ENCODE measurements at regions not wholly inside any gene's neighbourhood (a gene's known extent, or its start where the extent isn't known, plus 50 kb on each side); places are given as distances from the start of the nearest gene placed in this dataset.

DNA sequence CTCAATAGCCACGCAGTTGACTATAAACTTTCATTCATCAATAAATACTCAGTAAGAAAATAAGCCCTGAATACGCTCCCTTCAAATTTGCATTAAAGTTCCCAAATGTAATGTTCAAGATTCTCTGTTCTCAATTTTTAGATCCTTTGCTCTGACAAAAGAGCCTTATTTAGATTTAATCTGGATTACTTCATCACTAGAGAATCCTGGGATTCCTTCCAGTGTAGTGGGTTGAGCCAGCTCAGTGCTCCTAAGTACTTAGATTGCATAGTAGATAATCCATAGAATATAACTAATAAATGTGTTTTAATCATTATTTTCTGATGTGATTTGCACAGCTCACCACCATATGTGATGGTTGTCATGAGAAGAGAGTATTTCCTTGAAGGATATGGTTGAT, 1286.2 kb downstream of the SUCLG1 start:
- H3K9me3 ChIP-seq (ENCODE audit: insufficient read depth, low read length): no peaks in the 10 kb centered on the region
- no peaks in the 10 kb centered on the region for H3K79me2 ChIP-seq (ENCODE audit: insufficient read depth, low read length)
- H3K4me2 ChIP-seq (ENCODE audit: low read depth, low read length, poor library complexity, severe bottlenecking): no peak overlapping the region
- TF ChIP-seq EZH2phosphoT487 (conservative IDR thresholded peaks at IDR 0.05; ENCODE audit: low read length) (no peak), CTCF (IDR thresholded peaks at IDR 0.05; ENCODE audit: insufficient read depth, low read length, poor library complexity, severe bottlenecking) (no peak)
- H3K27me3 ChIP-seq (ENCODE audit: low read length): no peaks in the 10 kb centered on the region
- H3F3A ChIP-seq (ENCODE audit: insufficient read depth): no peaks in the 10 kb centered on the region
- no peaks in the 10 kb centered on the region for H3K9me2 ChIP-seq (replicated peaks; ENCODE audit: insufficient read depth, low read length)
- H4K20me1 ChIP-seq (ENCODE audit: low read depth, low read length): no peaks in the 10 kb centered on the region
- no peak overlapping the region for H3K4me3 ChIP-seq (ENCODE audit: insufficient read depth, low read length, poor library complexity, severe bottlenecking)
- H3K36me3 ChIP-seq (ENCODE audit: low read length): no peaks in the 10 kb centered on the region
- H3K9ac ChIP-seq (ENCODE audit: low read length): no peak overlapping the region
- no peak overlapping the region for H2AFZ ChIP-seq (ENCODE audit: low read depth, low read length, severe bottlenecking)
- no peak overlapping the region for H3K27ac ChIP-seq (ENCODE audit: low read depth, low read length)

DNA sequence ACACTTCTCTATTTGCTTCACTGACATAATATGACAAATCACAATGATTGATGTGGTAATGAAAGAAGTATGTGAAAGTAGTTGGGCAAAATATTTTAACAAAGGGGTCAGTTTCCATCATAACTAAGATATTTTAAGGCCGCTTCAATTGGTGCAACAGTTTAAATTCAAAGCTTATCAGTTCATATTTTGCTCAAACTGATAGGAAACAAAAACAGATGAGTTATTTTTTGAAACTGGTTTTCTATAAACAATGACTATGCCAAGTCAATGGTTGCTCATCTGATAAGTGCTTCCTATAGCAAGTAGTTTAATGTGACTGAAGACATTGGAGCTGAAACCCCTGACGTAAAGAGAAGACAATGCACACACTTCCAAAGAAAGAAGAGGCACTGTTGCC, 1290.7 kb downstream of the SUCLG1 start:
- Histone ChIP-seq H3F3A (ENCODE audit: insufficient read depth) (no peaks in the 10 kb centered on the region), H3K4me3 (ENCODE audit: insufficient read depth, low read length, poor library complexity, severe bottlenecking) (no peak overlapping the region), H4K20me1 (ENCODE audit: low read depth, low read length) (no peaks in the 10 kb centered on the region), H3K9me2 (replicated peaks; ENCODE audit: insufficient read depth, low read length) (no peaks in the 10 kb centered on the region), H3K9ac (ENCODE audit: low read length) (no peak overlapping the region), H3K36me3 (ENCODE audit: low read length) (no peaks in the 10 kb centered on the region), H3K4me2 (ENCODE audit: low read depth, low read length, poor library complexity, severe bottlenecking) (no peak overlapping the region), H2AFZ (ENCODE audit: low read depth, low read length, severe bottlenecking) (no peak overlapping the region), H3K27ac (ENCODE audit: low read depth, low read length) (no peak overlapping the region), H3K27me3 (ENCODE audit: low read length) (no peaks in the 10 kb centered on the region), H3K79me2 (ENCODE audit: insufficient read depth, low read length) (no peaks in the 10 kb centered on the region), H3K9me3 (ENCODE audit: insufficient read depth, low read length) (no peaks in the 10 kb centered on the region)
- TF ChIP-seq EZH2phosphoT487 (conservative IDR thresholded peaks at IDR 0.05; ENCODE audit: low read length): no peak
- TF ChIP-seq CTCF (IDR thresholded peaks at IDR 0.05; ENCODE audit: insufficient read depth, low read length, poor library complexity, severe bottlenecking): no peak

DNA sequence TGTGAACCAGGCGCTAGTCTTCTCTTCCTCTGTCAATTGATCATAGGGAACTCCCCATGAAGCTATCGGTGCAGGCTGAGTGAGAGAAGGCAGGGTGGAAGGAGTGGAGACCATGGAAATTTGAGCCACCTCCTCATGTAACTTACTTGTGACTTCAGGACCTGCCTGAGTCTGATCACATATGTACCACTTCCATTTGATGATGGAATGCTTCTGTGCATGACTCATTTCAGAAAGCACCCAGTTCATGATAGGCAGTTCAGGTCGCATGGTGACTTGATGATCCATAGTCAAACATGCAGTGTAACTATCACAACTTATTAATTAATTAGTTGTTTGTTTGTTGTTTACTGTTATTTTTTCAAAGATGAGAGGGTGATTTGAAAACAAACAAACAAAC, 1296.7 kb downstream of the SUCLG1 start:
- H3F3A ChIP-seq (ENCODE audit: insufficient read depth): no peaks in the 10 kb centered on the region
- no peak overlapping the region for H3K4me2 ChIP-seq (ENCODE audit: low read depth, low read length, poor library complexity, severe bottlenecking)
- H3K9me3 ChIP-seq (ENCODE audit: insufficient read depth, low read length): no peaks in the 10 kb centered on the region
- H3K9ac ChIP-seq (ENCODE audit: low read length): no peak overlapping the region
- H3K9me2 ChIP-seq (replicated peaks; ENCODE audit: insufficient read depth, low read length): no peaks in the 10 kb centered on the region
- no peak for TF ChIP-seq EZH2phosphoT487 (conservative IDR thresholded peaks at IDR 0.05; ENCODE audit: low read length)
- no peak for TF ChIP-seq CTCF (IDR thresholded peaks at IDR 0.05; ENCODE audit: insufficient read depth, low read length, poor library complexity, severe bottlenecking)
- no peak overlapping the region for H3K4me3 ChIP-seq (ENCODE audit: insufficient read depth, low read length, poor library complexity, severe bottlenecking)
- H3K27me3 ChIP-seq (ENCODE audit: low read length): no peaks in the 10 kb centered on the region
- no peaks in the 10 kb centered on the region for H3K36me3 ChIP-seq (ENCODE audit: low read length)
- H2AFZ ChIP-seq (ENCODE audit: low read depth, low read length, severe bottlenecking): no peak overlapping the region
- no peaks in the 10 kb centered on the region for H4K20me1 ChIP-seq (ENCODE audit: low read depth, low read length)
- H3K27ac ChIP-seq (ENCODE audit: low read depth, low read length): no peak overlapping the region
- H3K79me2 ChIP-seq (ENCODE audit: insufficient read depth, low read length): no peaks in the 10 kb centered on the region

- no peaks in the 10 kb centered on the region for H3K79me2 ChIP-seq (ENCODE audit: insufficient read depth, low read length)
- H3K27me3 ChIP-seq (ENCODE audit: low read length): no peaks in the 10 kb centered on the region
- no peaks in the 10 kb centered on the region for H3K9me3 ChIP-seq (ENCODE audit: insufficient read depth, low read length)
- H3K9me2 ChIP-seq (replicated peaks; ENCODE audit: insufficient read depth, low read length): no peaks in the 10 kb centered on the region
- no peaks in the 10 kb centered on the region for H4K20me1 ChIP-seq (ENCODE audit: low read depth, low read length)
- H3K4me3 ChIP-seq (ENCODE audit: insufficient read depth, low read length, poor library complexity, severe bottlenecking): no peak overlapping the region
- no peak overlapping the region for H3K4me2 ChIP-seq (ENCODE audit: low read depth, low read length, poor library complexity, severe bottlenecking)
- no peaks in the 10 kb centered on the region for H3K36me3 ChIP-seq (ENCODE audit: low read length)
- no peak overlapping the region for H3K27ac ChIP-seq (ENCODE audit: low read depth, low read length)
- TF ChIP-seq CTCF (IDR thresholded peaks at IDR 0.05; ENCODE audit: insufficient read depth, low read length, poor library complexity, severe bottlenecking) (no peak), EZH2phosphoT487 (conservative IDR thresholded peaks at IDR 0.05; ENCODE audit: low read length) (no peak)
- no peak overlapping the region for H2AFZ ChIP-seq (ENCODE audit: low read depth, low read length, severe bottlenecking)
- no peaks in the 10 kb centered on the region for H3F3A ChIP-seq (ENCODE audit: insufficient read depth)
- H3K9ac ChIP-seq (ENCODE audit: low read length): no peak overlapping the region
Observed at GRCh38 chr2:83160571-83160970, 1298.5 kb downstream of the SUCLG1 start.

Measured in SU-DHL-6 (cell line).